HCT116 (cell line): ENCODE measurements at regions not wholly inside any gene's neighbourhood (a gene's known extent, or its start where the extent isn't known, plus 50 kb on each side); places are given as distances from the start of the nearest gene placed in this dataset.

Experiments used
- ATAC-seq: fragments of 200-7000 bp; cut with Tn5 transposase; 2 replicates; pipeline ENCODE4 v1.9.1; 2020; ENCODE audit warnings: mild to moderate bottlenecking, moderate library complexity
- BruUV-seq: library from RNA; stranded (reverse); fragments of 400-500 nt; replicated peaks from 2 replicates; lab custom pipeline; 2021; lab: Mats Ljungman, UMichigan
- CTCF ChIA-PET: fragments of 300-600 bp; sonication (Branson Sonifier 250); formaldehyde crosslinking; loops from one replicate; lab custom pipeline; 2021; ENCODE audit warnings: antibody characterized with exemption; lab: Charles Lee
- POLR2A ChIA-PET: fragments of 300-600, 350-600 bp; sonication (Branson Sonifier 250); formaldehyde crosslinking; loops from one replicate; lab custom pipeline; 2021; ENCODE audit warnings: antibody characterized with exemption; lab: Charles Lee
- RAD21 ChIA-PET, 2 experiments: fragments of 300-600 bp; sonication (Branson Sonifier 250); formaldehyde crosslinking; loops; one replicate each; lab custom pipeline; 2023; ENCODE audit warnings: low total read pairs in 2 of 2; ENCODE audit not compliant: uncharacterized antibody in 2 of 2, unreplicated experiment in 2 of 2, low non-redundant PET in 1 of 2; lab: Charles Lee
- DNase-seq: peaks from one replicate; pipeline ENCODE4 v3.0.0-alpha.2; 2010; ENCODE audit warnings: low read depth, low spot score
- H2AFZ ChIP-seq: fragments of 200-600 bp; shearing (Covaris generic), sonication (generic); 2 replicates; pipeline ENCODE4 v1.6.1; 2017; ENCODE audit warnings: low read depth, mixed run types, mixed read lengths, antibody characterized with exemption, low read length; ENCODE audit not compliant: poor library complexity, severe bottlenecking
- H3K27ac ChIP-seq: 2 replicates; pipeline ENCODE4 v1.5.1; 2012; ENCODE audit warnings: low read depth, low read length
- H3K27me3 ChIP-seq: fragments of 200-600 bp; sonication (generic); 2 replicates; pipeline ENCODE4 v1.6.1; 2016; ENCODE audit warnings: mixed run types, low read length, mixed read lengths; ENCODE audit not compliant: insufficient read depth
- H3K36me3 ChIP-seq, 2 experiments: fragments of 200-500 bp in 1 of 2; fragments of 200-600 bp in 1 of 2; sonication (Bioruptor generic) in 1 of 2; sonication (generic) in 1 of 2; 2 replicates each; pipeline versions ENCODE4 v1.5.1 to v1.6.1; 2014 to 2016; ENCODE audit warnings: low read length in 2 of 2, inconsistent platforms in 1 of 2, mixed read lengths in 1 of 2, mixed run types in 1 of 2; ENCODE audit not compliant: insufficient read depth in 2 of 2, control insufficient read depth in 1 of 2
- H3K4me1 ChIP-seq, 2 experiments: fragments of 200-600 bp in 1 of 2; sonication (generic) in 1 of 2; 2 replicates each; pipeline versions ENCODE4 v1.5.1 to v1.6.1; 2012 to 2017; ENCODE audit warnings: low read length in 2 of 2, inconsistent platforms in 1 of 2, mild to moderate bottlenecking in 1 of 2, mixed read lengths in 1 of 2, mixed run types in 1 of 2, moderate library complexity in 1 of 2; ENCODE audit not compliant: insufficient read depth in 2 of 2, control insufficient read depth in 1 of 2
- H3K4me2 ChIP-seq: fragments of 200-600 bp; sonication (generic); 2 replicates; pipeline ENCODE4 v1.6.1; 2017; ENCODE audit warnings: mixed run types, low read length, mixed read lengths
- H3K4me3 ChIP-seq, 2 experiments: fragments of 200-600 bp in 1 of 2; sonication (generic) in 1 of 2; replicated peaks in 1 of 2; 2 replicates each; pipeline ENCODE4 v1.5.1; 2011 to 2016; ENCODE audit warnings: low read length in 2 of 2, control low read depth in 1 of 2, low read depth in 1 of 2, mild to moderate bottlenecking in 1 of 2, mixed read lengths in 1 of 2, mixed run types in 1 of 2
- H3K79me2 ChIP-seq: fragments of 200-600 bp; sonication (generic); 2 replicates; pipeline ENCODE4 v1.6.1; 2017; ENCODE audit warnings: mild to moderate bottlenecking, mixed run types, low read length, moderate library complexity, mixed read lengths; ENCODE audit not compliant: insufficient read depth
- H3K9ac ChIP-seq: fragments of 200-600 bp; sonication (generic); 2 replicates; pipeline ENCODE4 v1.6.1; 2016; ENCODE audit warnings: low read length, mixed read lengths
- H3K9me2 ChIP-seq: fragments of 200-600 bp; sonication (generic), shearing (Covaris generic); 2 replicates; pipeline ENCODE4 v1.6.1; 2017; ENCODE audit warnings: mixed run types, mild to moderate bottlenecking, moderate library complexity; ENCODE audit not compliant: insufficient read depth
- H3K9me3 ChIP-seq, 2 experiments: fragments of 200-500 bp in 1 of 2; fragments of 200-600 bp in 1 of 2; sonication (Bioruptor generic) in 1 of 2; sonication (generic) in 1 of 2; 2 replicates each; pipeline ENCODE4 v1.6.1; 2014 to 2017; ENCODE audit warnings: low read length in 2 of 2, mixed read lengths in 2 of 2, inconsistent platforms in 1 of 2, low read depth in 1 of 2, mild to moderate bottlenecking in 1 of 2, mixed run types in 1 of 2, moderate library complexity in 1 of 2; ENCODE audit not compliant: control insufficient read depth in 1 of 2, insufficient read depth in 1 of 2
- H4K20me1 ChIP-seq: fragments of 200-600 bp; sonication (generic), shearing (Covaris generic); 2 replicates; pipeline ENCODE4 v1.6.1; 2017; ENCODE audit warnings: mixed run types, mild to moderate bottlenecking, moderate library complexity; ENCODE audit not compliant: insufficient read depth
- CBX3 ChIP-seq: IDR thresholded peaks from 2 replicates; pipeline ENCODE4 v1.6.1; 2012; ENCODE audit warnings: low read depth
- CEBPB ChIP-seq: IDR thresholded peaks from 2 replicates; pipeline ENCODE4 v1.6.1; 2012; ENCODE audit warnings: low read depth
- EZH2 ChIP-seq: fragments of 200-600 bp; sonication (generic); IDR thresholded peaks from 2 replicates; pipeline ENCODE4 v1.6.1; 2017; ENCODE audit warnings: antibody characterized with exemption, mixed run types
- EZH2phosphoT487 ChIP-seq: fragments of 200-600 bp; IDR thresholded peaks from 2 replicates; pipeline ENCODE4 v1.6.1; 2018; ENCODE audit warnings: antibody characterized with exemption, borderline replicate concordance
- FOSL1 ChIP-seq: IDR thresholded peaks from 2 replicates; pipeline ENCODE4 v1.6.1; 2012; ENCODE audit warnings: low read depth
- JUND ChIP-seq: IDR thresholded peaks from 2 replicates; pipeline ENCODE4 v1.6.1; 2012
- RAD21 ChIP-seq: IDR thresholded peaks from 2 replicates; pipeline ENCODE4 v1.6.1; 2012; ENCODE audit warnings: low read depth, mild to moderate bottlenecking
- SIN3A ChIP-seq: IDR thresholded peaks from 2 replicates; pipeline ENCODE4 v1.6.1; 2012; ENCODE audit warnings: low read depth
- SP1 ChIP-seq: IDR thresholded peaks from 2 replicates; pipeline ENCODE4 v1.6.1; 2012; ENCODE audit warnings: low read depth
- SRF ChIP-seq: IDR thresholded peaks from 2 replicates; pipeline ENCODE4 v1.6.1; 2012; ENCODE audit warnings: low read depth
- TCF7L2 ChIP-seq: IDR thresholded peaks from 2 replicates; pipeline ENCODE4 v1.7.0; 2011; ENCODE audit warnings: borderline replicate concordance, inconsistent platforms; ENCODE audit not compliant: insufficient read depth, insufficient read length; ENCODE audit errors: extremely low read depth
- YY1 ChIP-seq: IDR thresholded peaks from 2 replicates; pipeline ENCODE4 v1.6.1; 2011; ENCODE audit warnings: low read length, low read depth, moderate library complexity, mild to moderate bottlenecking; ENCODE audit not compliant: insufficient replicate concordance; ENCODE audit errors: extremely low read depth
- ZNF274 ChIP-seq: fragments of 200-500 bp; sonication (Bioruptor generic); IDR thresholded peaks from 2 replicates; pipeline ENCODE4 v1.6.1; 2014; ENCODE audit warnings: mild to moderate bottlenecking, low read depth, low read length, inconsistent platforms
- intact Hi-C: fragments of 100-400 bp; cut with micrococcal nuclease; formaldehyde crosslinking; loops from 2 replicates; pipeline ENCODE4 v1.10.0; 2022
- TF ChIP-seq, protein P1 (sequence below): IDR thresholded peaks from 2 replicates; pipeline ENCODE4 v1.6.1; 2011; ENCODE audit warnings: mild to moderate bottlenecking, low read length, moderate library complexity; ENCODE audit not compliant: insufficient replicate concordance; ENCODE audit errors: extremely low read depth
- TF ChIP-seq, protein P2 (sequence below): IDR thresholded peaks from 2 replicates; pipeline ENCODE4 v1.6.1; 2012
- TF ChIP-seq, protein P3 (sequence below): IDR thresholded peaks from 2 replicates; pipeline ENCODE4 v1.6.1; 2012; ENCODE audit warnings: low read depth
- TF ChIP-seq, protein P4 (sequence below), 3 experiments: fragments of 200-600 bp in 1 of 3; sonication (generic) in 1 of 3; IDR thresholded peaks in 2 of 3; conservative IDR thresholded peaks in 1 of 3; 2 replicates each; pipeline ENCODE4 v1.5.1; 2012 to 2017; ENCODE audit warnings: low read depth in 2 of 3, low read length in 2 of 3, antibody characterized with exemption in 1 of 3, borderline replicate concordance in 1 of 3, control low read depth in 1 of 3, mild to moderate bottlenecking in 1 of 3, mixed read lengths in 1 of 3, mixed run types in 1 of 3, moderate library complexity in 1 of 3; ENCODE audit not compliant: insufficient read depth in 1 of 3
- TF ChIP-seq, protein P5 (sequence below): IDR thresholded peaks from 2 replicates; pipeline ENCODE4 v1.6.1; 2012

DNA sequence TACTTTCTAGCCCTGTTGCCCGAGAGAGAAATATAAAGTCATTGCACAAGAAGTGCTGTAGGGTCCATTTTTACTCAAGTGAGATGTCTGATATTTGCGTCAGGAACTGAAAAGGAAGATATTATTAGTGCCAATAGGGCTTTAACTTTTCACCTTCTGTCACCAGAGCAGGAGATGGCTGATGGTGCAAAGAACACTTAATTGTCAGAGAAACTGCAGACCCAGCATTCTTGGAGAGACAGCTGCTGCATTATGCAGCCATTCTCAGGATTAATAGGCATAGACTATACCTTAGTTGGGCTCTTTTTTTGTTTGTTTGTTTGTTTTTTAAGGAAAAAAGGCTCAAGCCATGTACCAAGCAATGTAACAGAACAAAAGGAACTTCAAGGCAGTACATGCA, 179.4 kb downstream of the RPS12 start:
- Histone ChIP-seq H3K9ac (no peak overlapping the region), H3K9me2 (no peaks in the 10 kb centered on the region), H2AFZ (no peak overlapping the region), H3K9me3 (no peaks in the 10 kb centered on the region), H3K27me3 (peaks cover 3% of the 10 kb centered on the region; the same call in 1 of the 2 replicates), H3K4me1 (no peaks in the 10 kb centered on the region), H3K4me2 (no peak overlapping the region), H3K27ac (no peak overlapping the region), H3K36me3 (no peaks in the 10 kb centered on the region), H3K79me2 (no peaks in the 10 kb centered on the region), H4K20me1 (no peaks in the 10 kb centered on the region), H3K4me3 (no peak overlapping the region)
- RAD21 ChIA-PET, result no interaction called here
- ATAC-seq, result no peak
- TF ChIP-seq JUND, result no peak
- TF ChIP-seq, protein P1, sequence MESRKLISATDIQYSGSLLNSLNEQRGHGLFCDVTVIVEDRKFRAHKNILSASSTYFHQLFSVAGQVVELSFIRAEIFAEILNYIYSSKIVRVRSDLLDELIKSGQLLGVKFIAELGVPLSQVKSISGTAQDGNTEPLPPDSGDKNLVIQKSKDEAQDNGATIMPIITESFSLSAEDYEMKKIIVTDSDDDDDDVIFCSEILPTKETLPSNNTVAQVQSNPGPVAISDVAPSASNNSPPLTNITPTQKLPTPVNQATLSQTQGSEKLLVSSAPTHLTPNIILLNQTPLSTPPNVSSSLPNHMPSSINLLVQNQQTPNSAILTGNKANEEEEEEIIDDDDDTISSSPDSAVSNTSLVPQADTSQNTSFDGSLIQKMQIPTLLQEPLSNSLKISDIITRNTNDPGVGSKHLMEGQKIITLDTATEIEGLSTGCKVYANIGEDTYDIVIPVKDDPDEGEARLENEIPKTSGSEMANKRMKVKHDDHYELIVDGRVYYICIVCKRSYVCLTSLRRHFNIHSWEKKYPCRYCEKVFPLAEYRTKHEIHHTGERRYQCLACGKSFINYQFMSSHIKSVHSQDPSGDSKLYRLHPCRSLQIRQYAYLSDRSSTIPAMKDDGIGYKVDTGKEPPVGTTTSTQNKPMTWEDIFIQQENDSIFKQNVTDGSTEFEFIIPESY, result no peak
- TF ChIP-seq, protein P2, sequence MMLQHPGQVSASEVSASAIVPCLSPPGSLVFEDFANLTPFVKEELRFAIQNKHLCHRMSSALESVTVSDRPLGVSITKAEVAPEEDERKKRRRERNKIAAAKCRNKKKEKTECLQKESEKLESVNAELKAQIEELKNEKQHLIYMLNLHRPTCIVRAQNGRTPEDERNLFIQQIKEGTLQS, result no peak
- no peak for TF ChIP-seq SP1
- no peak for TF ChIP-seq SRF
- no peak for TF ChIP-seq RAD21
- TF ChIP-seq CBX3, result no peak
- no peak for TF ChIP-seq FOSL1
- TF ChIP-seq, protein P3, sequence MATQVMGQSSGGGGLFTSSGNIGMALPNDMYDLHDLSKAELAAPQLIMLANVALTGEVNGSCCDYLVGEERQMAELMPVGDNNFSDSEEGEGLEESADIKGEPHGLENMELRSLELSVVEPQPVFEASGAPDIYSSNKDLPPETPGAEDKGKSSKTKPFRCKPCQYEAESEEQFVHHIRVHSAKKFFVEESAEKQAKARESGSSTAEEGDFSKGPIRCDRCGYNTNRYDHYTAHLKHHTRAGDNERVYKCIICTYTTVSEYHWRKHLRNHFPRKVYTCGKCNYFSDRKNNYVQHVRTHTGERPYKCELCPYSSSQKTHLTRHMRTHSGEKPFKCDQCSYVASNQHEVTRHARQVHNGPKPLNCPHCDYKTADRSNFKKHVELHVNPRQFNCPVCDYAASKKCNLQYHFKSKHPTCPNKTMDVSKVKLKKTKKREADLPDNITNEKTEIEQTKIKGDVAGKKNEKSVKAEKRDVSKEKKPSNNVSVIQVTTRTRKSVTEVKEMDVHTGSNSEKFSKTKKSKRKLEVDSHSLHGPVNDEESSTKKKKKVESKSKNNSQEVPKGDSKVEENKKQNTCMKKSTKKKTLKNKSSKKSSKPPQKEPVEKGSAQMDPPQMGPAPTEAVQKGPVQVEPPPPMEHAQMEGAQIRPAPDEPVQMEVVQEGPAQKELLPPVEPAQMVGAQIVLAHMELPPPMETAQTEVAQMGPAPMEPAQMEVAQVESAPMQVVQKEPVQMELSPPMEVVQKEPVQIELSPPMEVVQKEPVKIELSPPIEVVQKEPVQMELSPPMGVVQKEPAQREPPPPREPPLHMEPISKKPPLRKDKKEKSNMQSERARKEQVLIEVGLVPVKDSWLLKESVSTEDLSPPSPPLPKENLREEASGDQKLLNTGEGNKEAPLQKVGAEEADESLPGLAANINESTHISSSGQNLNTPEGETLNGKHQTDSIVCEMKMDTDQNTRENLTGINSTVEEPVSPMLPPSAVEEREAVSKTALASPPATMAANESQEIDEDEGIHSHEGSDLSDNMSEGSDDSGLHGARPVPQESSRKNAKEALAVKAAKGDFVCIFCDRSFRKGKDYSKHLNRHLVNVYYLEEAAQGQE, result no peak
- no peak for TF ChIP-seq EZH2phosphoT487
- TF ChIP-seq, protein P4, sequence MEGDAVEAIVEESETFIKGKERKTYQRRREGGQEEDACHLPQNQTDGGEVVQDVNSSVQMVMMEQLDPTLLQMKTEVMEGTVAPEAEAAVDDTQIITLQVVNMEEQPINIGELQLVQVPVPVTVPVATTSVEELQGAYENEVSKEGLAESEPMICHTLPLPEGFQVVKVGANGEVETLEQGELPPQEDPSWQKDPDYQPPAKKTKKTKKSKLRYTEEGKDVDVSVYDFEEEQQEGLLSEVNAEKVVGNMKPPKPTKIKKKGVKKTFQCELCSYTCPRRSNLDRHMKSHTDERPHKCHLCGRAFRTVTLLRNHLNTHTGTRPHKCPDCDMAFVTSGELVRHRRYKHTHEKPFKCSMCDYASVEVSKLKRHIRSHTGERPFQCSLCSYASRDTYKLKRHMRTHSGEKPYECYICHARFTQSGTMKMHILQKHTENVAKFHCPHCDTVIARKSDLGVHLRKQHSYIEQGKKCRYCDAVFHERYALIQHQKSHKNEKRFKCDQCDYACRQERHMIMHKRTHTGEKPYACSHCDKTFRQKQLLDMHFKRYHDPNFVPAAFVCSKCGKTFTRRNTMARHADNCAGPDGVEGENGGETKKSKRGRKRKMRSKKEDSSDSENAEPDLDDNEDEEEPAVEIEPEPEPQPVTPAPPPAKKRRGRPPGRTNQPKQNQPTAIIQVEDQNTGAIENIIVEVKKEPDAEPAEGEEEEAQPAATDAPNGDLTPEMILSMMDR (IDR thresholded peaks at IDR 0.05 in 2 of 3, conservative IDR thresholded peaks at IDR 0.05 in 1 of 3; ENCODE audit: borderline replicate concordance in 1 of 3, insufficient read depth in 1 of 3, low read depth in 2 of 3, low read length in 2 of 3), result no peak
- TF ChIP-seq ZNF274, result no peak
- no peak for TF ChIP-seq CEBPB
- TF ChIP-seq YY1, result no peak
- TF ChIP-seq EZH2, result no peak
- TF ChIP-seq, protein P5, sequence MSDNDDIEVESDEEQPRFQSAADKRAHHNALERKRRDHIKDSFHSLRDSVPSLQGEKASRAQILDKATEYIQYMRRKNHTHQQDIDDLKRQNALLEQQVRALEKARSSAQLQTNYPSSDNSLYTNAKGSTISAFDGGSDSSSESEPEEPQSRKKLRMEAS, result no peak
- no peak for TF ChIP-seq TCF7L2
- TF ChIP-seq SIN3A, result no peak
- DNase-seq, result no peak
- POLR2A ChIA-PET, result no interaction called here
- intact Hi-C loops, result no loop called here
- CTCF ChIA-PET, result no interaction called here
- no TSS peak for BruUV-seq
